ELR (cell line): ENCODE measurements at regions not wholly inside any gene's neighbourhood (a gene's known extent, or its start where the extent isn't known, plus 50 kb on each side); places are given as distances from the start of the nearest gene placed in this dataset.
"Not testable (repeated sequence)": the region's sequence is repeated elsewhere in the genome, so short reads cannot be mapped to it uniquely, and the experiment has no call there.

Source experiments
- DNase-seq: peaks from one replicate; pipeline ENCODE4 v3.0.0-alpha.2; 2015; ENCODE audit warnings: low read depth

- DNase-seq, result no peak
These were observed 584.1 kb downstream of the TFAP2A start for GRCh38 chr6:9830808-9831207.

- peak; percentile 39 for DNase-seq
These were observed 589.3 kb downstream of the TFAP2A start for GRCh38 chr6:9825526-9825925.

- DNase-seq, result not testable (repeated sequence)
These were observed 604.1 kb downstream of the TFAP2A start for GRCh38 chr6:9810727-9811126.

- DNase-seq, result no peak
These were observed 604.6 kb downstream of the TFAP2A start for GRCh38 chr6:9810286-9810685.

- no peak for DNase-seq
These were observed 608.7 kb downstream of the TFAP2A start for GRCh38 chr6:9806195-9806594.

GRCh38 chr6:9801249-9801754 is 613.6 kb downstream of the TFAP2A start:
- DNase-seq, result no peak

GRCh38 chr6:9799582-9799981 is 615.3 kb downstream of the TFAP2A start:
- DNase-seq, result no peak

GRCh38 chr6:9796827-9797226 is 618.0 kb downstream of the TFAP2A start:
- no peak for DNase-seq

- DNase-seq, result no peak
These were observed 619.0 kb downstream of the TFAP2A start for GRCh38 chr6:9795880-9796279.

GRCh38 chr6:9789201-9789600 is 625.7 kb downstream of the TFAP2A start:
- DNase-seq, result peak; percentile 90

- no peak for DNase-seq
These were observed 630.1 kb downstream of the TFAP2A start for GRCh38 chr6:9784786-9785185.

- no peak for DNase-seq
These were observed 631.3 kb downstream of the TFAP2A start for GRCh38 chr6:9783567-9783966.

- DNase-seq, result peak; percentile 99
These were observed 648.5 kb downstream of the TFAP2A start for GRCh38 chr6:9766240-9766915.

- DNase-seq, result peak; percentile 72
These were observed 653.7 kb downstream of the TFAP2A start for GRCh38 chr6:9761220-9761619.

- no peak for DNase-seq
These were observed 660.4 kb downstream of the TFAP2A start for GRCh38 chr6:9754515-9754914.

GRCh38 chr6:9745966-9746365 is 668.9 kb downstream of the TFAP2A start:
- DNase-seq, result peak; percentile 33

- DNase-seq, result peak; percentile 6
These were observed 669.4 kb downstream of the TFAP2A start for GRCh38 chr6:9745476-9745875.

GRCh38 chr6:9744119-9744518 is 670.8 kb downstream of the TFAP2A start:
- no peak for DNase-seq

GRCh38 chr6:9732056-9732455 is 682.8 kb downstream of the TFAP2A start:
- no peak for DNase-seq

- not testable (repeated sequence) for DNase-seq
These were observed 689.1 kb downstream of the TFAP2A start for GRCh38 chr6:9725776-9726175.

GRCh38 chr6:9717568-9717967 is 697.3 kb downstream of the TFAP2A start:
- DNase-seq, result no peak

GRCh38 chr6:9711365-9711764 is 703.5 kb downstream of the TFAP2A start:
- DNase-seq, result no peak

GRCh38 chr6:9710574-9710973 is 704.3 kb downstream of the TFAP2A start:
- no peak for DNase-seq

- DNase-seq, result no peak
These were observed 706.3 kb downstream of the TFAP2A start for GRCh38 chr6:9708600-9708999.
